DMS53 treated with DMSO at 0.1 percent for 48 hours (cell line): ENCODE measurements at regions not wholly inside any gene's neighbourhood (a gene's known extent, or its start where the extent isn't known, plus 50 kb on each side); places are given as distances from the start of the nearest gene placed in this dataset.

Source experiments
- DNase-seq: peaks from one replicate; lab custom pipeline; 2025; ENCODE audit not compliant: unreplicated experiment; lab: John Stamatoyannopoulos, UW

DNA sequence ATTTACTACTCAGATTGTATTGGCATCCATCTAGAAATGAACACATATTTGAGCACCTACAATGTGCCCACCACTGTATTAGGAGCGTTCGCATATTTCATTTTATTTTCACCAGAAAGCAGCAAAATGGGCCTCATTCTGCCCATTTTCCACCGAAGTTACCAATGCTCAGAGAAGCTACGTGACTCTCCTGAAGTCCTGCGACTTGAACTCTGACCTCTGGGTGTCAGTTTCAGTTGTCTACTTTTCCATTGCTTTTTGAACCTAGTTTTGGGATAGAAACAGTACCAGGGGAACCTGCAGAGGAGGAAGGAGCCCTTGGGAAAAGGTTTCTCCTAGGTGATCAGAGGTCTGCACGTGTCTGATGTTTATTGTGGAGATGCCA, 139.1 kb upstream of the SDK2 start:
- no peak for DNase-seq

DNA sequence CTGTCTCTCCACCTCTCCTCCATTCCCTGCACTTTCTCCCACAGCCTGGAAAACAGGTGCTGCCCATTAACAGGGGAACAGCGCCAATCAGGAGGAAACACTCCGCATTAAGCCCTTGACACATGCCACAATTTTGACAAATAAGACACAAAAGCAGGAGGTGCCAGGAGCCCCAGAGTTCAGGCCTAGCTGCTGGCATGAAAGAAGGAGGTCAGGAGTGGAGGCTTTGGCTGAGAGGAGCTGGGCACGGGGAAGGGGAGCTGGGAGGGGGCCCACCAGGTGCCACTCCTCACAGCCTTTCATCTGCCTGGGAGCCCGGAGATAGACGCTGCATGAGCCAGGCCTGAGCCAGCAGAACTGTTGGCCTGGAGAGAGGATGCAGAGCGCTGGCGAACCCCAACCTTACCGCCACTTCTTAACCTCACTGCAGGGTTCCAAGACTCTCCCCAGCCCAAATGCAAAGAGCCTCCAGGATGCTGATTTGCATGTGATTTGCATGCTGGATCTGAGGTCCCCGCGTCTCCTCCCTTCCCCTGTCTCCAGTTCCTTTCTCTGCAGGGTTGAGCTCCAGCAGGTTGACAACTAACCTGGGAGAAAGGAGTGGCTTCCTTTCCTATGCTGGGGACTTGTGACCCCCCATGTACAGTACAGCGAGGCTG, 139.8 kb upstream of the SDK2 start:
- DNase-seq, result no peak

DNA sequence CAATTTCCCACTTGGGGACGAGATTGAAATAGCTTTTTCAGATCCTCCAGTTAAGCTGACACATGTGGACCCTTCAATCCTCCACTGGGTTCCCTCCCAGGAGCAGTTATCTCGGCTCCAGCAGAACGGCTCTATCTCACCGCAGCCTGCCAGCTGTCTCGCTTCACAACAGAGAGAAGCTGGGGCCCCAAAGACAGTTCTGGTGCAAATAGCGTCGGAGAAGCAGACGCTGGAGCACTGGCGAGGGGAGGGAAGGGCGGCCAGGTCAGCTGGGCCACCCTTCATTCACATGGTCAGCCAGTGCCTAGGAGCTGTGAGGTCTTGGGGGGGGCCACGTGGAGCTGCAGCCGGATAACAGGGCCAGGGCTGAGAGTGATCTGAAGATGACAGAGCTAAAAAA, 141.3 kb upstream of the SDK2 start:
- no peak for DNase-seq

DNA sequence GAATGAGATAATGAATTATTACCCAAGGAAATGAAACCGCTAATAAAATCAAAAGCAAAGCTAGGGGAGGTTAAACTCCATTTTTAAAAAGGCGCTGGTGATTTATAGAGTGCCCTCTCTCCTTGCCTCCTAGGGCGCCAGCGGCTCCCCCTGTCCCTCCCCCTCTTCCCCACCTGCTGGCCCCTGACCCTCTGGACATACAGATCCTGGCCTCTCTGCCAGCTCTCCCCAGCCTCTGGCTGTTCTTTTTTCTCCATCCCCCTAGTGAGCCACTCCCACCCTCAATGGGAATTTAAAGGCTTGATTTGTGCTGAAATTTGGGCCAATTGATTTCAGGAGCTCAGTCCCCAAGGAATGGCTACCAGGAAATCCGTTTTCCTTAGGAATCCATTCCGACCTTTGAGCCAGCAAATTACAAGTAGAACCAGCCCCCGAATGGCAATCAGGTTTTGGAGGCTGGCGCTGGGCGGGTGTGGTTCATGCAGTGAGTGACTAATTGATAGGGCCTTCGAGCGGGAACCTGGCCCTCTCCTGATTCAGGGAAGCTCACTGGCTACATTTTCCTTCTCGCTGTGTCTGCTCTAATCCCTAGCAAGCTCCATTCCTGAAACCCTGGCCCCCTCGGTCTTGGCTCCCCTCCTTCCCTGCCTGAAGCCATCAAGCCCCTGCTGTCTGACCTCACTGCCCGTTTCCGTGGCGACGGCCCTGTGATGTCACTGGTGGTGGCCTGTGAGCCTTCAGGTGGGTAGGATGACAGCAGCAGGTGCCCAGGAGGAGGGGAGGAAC, 141.9 kb upstream of the SDK2 start:
- no peak for DNase-seq

DNA sequence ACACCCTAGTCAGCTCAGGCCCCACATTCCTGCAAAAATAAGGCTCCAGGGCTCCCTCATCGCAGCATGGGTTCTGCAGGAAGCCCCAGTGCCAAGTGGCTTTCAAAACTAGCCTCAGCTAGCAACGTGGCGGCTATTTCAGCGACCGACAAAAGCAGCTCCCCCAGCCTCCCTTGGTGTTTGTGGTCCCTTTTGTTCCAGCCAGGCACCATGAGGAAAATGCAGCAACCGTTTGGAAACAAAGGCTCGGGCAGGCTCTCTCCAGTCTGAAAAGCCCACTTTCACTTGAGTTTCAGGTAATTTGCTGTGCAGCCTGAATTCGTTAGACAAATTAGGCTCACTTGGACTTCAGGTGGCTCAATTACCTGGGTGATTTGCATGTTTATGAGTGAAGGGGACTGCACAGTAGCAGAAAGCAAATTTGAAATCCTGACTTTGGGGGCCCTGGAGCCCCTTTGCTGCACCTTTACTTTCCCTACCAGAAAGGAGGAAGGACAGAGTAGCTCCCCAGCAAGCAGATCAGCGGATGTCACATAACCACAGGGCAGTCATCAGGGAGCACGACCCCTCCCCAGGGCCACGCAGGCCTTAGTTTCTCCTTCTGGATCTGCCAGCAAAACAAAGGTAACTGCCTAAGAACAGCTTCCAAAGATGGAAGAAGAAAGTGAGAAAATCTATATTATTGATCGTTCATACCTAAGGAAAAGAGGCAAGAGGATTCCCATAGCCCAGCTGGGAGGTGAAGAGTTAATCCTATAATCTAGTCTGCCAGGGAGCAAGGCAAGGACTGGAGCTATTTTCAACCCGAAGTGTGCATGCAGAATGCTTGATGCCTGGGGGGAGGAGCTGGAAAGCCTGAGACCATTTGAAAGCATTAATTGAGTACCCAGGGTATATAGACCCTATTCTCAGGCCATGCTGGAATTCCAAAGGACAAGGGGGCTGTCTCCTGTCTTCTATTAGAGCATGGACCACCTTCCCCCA, 143.1 kb upstream of the SDK2 start:
- no peak for DNase-seq

DNA sequence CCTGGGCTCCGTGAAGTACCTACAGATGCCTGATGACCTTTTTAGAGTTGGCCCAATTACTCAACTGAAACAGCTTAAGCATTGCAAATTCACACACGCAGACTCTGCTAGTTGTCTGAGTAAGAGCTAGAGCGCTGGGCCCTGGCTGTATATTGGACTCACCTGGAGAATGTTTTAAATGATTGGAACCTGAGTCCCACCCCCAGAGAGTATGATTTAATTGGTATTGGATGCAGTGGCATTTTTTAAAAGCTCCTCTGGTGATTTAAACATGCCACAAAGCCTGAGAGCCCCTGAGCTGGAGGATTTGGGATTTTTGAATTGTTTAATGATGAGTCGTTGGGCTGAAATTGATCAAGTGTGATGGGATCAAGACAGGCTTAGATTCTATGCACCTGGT, 143.9 kb upstream of the SDK2 start:
- no peak for DNase-seq

DNA sequence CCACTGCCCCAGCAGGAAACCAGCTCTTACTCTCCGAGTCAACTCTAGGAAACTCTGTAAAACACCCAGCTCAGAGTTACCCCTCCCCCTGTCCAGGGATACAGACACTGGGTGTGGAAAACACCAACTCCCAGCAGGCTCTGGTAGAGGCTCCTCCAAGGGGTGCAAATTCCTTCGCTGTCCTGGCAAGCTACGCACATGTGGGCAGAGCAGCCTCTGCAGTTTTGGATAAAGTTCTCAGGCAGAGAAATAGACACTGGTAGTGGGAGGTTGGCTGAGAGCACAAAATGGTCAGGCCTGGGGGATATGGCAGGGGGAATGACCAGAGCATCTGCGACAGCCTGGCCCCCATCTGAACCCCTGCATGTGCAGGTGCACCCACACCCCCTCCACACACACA, 146.9 kb upstream of the SDK2 start:
- no peak for DNase-seq

DNA sequence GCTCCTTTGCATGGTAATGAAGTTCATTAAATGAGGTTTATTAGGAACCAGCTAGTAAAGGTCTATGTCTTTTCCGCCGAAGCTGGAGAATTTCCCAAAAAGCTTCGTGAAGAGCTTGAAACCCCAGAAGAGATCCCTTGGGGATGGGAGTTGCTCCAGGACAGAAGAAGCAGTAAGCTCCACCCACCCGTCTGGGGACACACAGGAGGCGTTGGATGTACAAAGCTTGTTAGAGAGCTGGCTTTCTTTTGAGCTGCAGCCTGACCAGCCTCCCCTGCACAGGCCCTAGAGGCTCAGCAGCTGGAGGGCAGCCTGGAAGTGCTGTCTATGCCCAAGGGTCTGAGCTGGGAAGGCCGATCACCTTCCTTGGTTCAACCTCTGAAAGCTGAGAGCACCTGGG, 147.4 kb upstream of the SDK2 start:
- DNase-seq, result no peak

DNA sequence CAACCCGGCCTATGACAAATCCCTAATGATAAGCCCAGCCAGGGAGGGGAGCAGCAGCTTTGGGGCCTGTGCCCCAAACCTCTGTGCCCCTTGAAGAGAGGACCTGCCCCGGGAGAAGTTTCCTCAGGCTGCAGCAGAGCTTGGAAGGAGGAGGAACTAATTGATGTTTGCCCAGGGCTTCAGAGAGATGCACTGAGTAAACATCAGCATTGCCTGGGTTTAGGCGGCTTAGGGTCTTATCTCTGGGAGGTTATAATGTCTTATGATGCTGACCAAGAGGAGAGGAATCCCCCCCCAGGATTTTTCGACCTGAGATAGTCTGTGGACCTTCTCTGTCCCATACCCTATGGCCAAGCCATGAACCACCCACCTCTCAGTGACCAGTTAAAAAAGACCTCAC, 148.7 kb upstream of the SDK2 start:
- peak; percentile 52 for DNase-seq

DNA sequence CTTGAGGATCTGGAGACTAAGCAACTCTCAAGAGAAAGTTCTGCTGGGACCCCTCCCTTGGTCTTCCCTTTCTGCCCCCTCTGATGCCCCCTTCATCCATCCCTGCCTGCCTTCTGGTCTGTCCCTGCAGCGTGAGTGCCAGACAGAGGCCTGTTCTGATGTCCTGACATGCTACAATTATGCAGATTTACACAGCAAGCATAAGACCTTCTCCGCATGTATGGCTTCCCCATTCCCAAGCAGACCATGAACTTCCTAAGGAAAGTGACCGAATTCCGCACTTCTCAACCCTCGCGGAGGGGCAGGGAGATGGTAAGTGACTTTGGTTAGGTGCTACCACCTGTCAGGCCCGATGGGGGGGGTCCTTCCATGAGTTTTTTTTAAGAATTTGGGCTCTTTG, 150.1 kb upstream of the SDK2 start:
- DNase-seq, result no peak

DNA sequence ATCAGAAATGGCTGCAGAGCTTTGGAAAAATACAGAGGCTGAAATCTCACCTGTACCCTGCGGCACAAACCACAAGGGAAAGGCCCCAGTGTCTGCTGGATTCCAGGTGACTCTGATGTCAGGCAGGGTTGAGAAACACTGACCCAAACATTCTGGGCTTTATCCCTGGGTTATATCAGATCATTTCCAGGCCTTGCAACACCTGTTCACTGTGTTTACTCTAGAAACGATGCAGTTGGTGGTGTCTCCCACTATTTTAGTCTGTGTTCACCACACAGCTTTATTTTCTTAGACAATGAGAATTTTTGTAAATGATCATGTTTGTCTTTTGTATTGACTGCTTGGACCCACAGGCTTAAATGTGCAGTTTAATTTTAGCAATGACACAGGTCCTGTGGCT, 151.5 kb upstream of the SDK2 start:
- peak; percentile 70 for DNase-seq

DNA sequence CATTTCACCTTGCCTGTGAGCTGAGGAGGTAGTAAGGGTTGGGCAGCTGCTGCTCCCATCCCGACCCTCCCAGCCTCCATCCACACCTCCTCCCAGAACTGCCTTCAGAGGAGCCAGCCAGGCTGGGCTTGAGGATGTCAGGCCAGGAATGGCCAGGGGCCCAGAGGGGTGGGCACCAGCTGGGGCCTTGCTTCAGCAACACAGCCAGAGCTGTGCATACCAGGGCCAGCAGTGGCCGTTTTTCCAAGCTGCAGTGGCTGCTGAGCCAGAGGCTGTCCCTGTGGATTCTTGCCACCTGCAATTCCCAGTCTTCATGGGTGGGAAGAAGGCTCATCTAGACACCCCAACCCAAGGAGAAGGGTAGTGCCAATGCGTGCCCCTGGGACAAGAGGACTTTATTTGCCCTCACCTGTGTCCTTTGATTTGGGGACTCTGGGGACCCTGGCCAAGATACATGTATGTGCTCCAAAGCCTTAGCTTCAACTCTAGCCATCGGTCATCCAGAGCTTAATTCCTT, 153.4 kb upstream of the SDK2 start:
- DNase-seq, result no peak

DNA sequence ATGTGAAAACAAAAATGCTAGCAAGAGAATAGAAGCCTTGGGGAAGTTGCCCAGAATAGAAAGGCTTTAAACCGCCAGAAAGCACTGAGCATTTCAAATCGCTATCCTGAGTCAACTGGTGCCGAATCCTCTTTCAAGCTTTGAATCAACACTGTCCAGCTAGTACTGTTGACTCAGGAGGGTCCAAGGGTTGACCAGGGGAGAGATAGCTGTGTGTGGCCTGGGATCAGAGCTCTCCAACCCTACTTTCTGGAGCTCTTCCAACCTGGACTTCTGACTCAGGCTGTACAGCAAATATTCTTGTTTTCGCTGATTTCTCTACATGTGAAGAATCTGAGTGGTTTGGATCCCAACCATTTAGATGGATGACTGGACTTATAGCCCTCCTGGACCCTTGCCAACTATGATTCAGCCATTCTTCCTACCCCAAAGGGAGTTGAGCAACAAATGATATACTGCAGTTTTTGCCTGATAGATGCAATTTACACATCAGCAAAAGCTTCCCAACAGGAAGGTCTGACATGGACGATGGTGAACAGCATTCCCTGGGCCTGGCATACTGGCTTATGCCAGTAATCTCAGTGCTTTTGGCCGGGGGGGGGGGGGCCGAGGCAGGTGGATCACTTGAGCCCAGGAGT, 154.0 kb upstream of the SDK2 start:
- DNase-seq, result peak; percentile 96

DNA sequence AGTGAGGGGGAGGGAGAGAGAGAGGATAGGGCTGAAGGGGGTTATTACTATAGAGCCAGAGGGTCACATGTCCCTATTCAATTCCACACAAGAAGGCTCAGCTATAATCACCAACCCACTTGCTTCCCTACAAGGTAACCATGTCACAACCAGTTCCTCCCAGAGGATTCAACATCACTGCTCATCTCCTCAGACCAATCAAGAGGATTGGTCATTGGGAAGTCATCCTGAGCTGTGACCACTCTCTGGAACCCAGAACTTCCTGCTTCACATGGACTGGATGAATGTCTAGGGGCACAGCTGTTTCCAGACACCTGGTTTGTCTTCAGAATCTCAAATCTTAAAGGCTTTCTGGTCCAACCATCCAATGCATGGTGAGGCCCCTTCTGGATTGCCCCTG, 154.9 kb upstream of the SDK2 start:
- no peak for DNase-seq

DNA sequence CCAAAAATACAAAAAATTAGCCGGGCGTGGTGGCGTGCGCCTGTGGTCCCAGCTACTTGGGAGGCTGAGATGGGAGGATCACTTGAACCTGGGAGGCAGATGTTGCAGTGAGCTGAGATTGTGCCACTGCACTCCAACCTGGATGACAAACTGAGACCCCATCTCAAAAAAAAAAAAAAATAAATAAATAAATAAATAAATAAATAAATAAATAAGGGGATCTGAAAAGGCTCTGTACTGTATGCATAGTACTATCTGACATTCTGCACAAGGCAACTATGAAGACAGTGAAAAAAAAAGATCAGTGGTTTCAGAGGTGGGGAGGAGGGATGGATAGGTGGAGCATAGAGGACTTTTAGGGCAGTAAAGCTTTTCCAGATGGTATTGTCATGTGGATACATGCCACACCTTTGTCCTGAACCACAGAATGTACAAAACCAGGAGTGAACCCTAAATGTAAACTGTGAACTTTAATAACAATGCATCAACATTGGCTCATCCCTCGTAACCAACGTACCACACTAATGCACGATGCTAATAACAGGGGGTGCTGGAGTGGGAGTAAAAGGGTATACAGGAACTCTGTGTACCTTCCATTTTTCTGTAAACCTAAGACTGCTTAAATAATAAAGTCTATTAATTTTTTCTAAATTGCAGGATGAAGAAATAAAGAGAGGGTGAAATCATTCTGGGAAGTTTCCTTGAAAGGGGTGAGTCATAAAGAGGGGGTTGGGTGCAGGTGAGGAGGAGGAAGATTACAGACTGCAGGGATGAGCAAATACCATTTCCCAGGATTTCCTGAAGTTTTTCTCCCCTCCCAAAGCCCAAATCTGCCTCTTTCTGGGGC, 155.8 kb upstream of the SDK2 start:
- no peak for DNase-seq

DNA sequence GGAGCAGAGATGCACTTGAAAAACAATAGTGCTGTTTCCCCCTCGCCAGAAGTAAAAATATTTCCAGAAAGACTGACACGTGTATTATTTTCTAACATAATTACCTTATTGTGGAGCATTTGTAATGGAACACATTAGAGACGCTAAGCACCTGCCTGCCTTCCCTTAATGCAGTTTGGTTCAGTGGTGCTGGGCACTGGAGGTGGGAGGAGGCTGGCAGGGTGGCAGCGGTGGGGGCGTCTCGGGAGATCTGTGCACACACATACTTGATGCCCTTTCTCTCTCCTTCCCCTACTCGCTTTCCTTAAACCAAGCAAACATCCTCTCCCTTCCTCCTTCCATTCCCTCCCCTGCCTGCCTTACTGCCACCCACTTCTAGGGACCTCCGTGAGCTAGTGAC, 156.6 kb upstream of the SDK2 start:
- no peak for DNase-seq

DNA sequence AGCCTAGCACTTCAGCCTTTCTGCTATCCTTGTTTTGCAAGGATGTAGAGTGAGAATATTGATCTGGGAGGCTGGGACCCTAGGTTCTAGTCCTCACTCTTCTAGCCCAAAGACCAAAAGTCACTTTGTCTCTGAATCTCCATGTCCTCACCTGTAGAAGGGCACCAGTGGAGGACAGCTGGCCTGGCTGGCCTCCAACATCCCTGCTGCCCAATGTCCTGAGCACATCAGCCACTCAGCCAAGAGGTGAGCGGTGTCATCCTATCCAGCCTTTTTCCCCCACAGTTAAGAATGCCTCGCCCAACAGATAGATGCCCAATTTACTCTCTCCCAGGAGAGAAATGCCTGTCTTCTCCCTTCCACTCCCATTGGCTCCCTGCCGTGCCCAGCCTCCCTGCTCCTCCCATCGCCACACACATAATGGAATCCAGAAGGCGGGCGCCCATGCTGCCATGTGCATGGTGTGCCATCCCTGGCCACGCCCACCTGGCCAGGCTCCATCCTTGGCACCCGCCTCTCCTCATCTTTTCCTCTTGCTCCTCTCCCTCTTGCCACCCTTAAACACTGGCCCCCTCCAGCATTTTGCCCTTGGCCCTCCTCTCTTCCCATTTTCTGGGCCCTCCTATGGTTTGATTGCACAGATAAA, 157.3 kb upstream of the SDK2 start:
- DNase-seq, result no peak

DNA sequence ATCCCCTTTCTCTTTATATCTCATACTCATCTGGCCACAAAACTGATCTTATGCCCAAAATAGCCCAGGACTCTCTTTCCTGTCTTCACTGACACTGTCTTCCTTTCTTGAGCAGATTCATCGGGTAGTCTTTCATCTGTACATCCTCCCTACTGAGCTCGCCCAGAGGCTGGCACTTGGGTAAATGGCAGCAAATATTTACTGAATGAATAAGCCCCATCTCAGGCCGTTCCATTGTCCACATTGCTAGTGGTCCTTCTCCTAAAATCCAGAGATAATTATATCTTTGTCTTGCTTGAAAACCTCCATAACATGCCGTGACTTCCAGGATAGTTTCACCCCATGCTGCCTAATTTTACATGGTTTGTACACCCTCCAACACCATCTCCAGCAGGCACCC, 158.1 kb upstream of the SDK2 start:
- DNase-seq, result peak; percentile 82

DNA sequence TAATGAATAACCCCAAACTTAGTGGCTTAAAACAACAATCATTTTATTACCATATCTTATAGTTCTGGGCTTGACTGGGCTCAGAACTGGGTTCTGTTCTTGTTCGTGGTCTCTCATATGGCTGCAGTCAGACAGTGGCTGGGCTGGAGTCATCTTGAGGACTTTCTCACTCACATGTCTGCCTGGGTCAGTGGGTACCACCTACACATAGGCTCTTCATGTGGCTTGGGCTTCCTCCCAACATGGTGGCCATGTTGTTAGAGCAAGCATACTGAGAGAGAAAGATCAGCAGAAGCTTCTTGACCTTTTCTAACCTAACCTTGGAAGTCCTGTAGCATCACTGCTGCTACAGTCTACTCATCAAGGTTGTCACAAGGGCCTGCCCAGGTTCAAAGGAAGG, 158.6 kb upstream of the SDK2 start:
- no peak for DNase-seq
